Activated CD8-positive, alpha-beta memory T cell treated with anti-CD3 and anti-CD28 coated beads for 48 hours (primary cell): ENCODE measurements at regions not wholly inside any gene's neighbourhood (a gene's known extent, or its start where the extent isn't known, plus 50 kb on each side); places are given as distances from the start of the nearest gene placed in this dataset.

Source experiments
- DNase-seq, 3 experiments: peaks; one replicate each; pipeline ENCODE4 v3.0.0-alpha.2; 2020; ENCODE audit warnings: low read depth in 2 of 3, low spot score in 2 of 3

DNA sequence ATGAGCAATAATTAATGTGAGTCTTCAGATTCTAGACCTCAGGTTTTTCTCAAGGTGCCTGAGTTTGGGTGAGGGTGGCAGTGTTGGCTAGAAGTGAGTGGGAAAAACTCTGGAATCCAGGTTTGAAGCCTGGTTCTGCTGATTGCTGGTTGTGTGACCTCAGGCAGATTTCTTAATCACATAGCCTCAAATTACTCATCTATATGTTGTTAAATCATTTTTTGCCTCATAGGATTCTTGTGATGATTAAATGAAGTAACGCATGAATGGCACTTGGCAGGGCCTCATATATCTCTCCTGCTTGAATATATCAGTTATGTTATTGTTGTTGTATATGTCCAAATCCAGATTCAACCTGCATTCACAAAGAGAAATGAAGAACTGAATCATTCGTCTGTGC is 60.5 kb downstream of the NR2F2 start:
- DNase-seq, result no peak

DNA sequence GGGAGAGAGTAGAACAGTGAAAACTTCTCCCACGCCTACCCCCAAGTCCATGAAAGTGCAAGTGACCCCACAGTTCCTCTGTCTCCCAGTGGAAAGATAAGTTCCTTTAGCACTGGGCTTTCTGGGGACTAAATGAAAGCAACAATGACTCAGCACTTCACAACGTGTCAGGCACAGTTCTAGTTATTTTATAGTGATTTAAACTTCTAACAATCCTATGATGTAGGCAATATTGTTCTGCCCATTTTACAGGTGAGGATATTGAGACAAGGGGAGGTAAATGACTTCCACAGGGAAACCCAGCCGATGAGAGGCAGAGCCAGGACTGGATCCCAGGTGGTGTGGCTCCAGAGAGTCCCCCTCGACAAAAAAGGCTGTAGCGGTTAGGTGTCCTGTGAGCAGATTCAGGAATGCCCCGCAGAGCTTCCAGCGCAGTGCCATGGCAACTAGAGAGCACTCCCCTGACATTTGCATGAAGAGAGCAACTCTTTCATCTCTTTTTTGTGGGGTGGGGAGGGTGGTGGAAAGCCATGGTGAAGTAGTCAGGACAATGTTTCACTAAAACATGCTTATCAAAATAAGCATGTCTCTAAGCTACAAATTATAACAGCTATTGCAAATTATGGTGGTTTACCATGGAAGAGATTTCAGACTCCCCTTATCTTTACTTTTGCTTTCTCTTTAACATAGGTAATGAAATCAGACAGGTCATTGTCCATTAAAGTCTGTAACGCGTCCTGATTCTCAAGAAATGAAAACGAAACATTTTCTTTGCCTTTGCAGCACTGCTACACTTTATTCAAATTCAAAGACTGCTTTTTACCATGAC is 62.1 kb downstream of the NR2F2 start:
- no peak for DNase-seq

DNA sequence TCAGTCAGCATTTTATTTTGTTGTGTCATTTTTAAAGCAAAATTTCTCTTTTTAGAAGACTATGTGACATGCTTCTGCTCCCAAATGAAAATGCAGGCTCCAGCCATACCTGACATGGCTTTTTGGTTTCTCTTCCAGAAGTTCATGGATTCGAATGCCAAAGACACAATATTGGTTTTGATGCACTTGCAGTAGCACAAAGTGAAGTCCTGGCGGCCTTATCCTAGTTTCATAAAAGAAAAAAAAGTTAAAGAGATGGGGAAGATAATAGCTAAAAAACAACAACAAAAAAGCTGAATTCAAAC is 62.7 kb downstream of the NR2F2 start:
- no peak for DNase-seq

DNA sequence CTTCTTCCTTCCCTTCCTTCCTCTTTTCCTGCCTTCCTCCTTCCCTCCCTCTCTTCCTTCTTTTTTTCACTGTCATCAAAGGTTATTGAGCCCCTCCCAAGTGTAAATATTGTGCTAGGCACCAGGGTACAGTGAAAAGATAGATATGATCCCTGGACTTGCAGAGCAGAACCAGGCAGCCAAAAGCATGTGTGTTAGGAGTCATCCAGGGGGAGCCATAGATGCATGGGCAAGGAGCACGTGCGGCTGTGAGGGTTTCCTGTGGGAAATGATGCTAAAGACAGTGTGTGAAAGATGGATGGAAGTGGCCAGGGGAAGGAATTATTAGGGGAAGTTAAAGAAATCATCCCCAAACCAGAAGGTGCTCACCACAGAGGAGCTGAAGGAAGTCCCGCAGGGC is 65.2 kb downstream of the NR2F2 start:
- no peak for DNase-seq

DNA sequence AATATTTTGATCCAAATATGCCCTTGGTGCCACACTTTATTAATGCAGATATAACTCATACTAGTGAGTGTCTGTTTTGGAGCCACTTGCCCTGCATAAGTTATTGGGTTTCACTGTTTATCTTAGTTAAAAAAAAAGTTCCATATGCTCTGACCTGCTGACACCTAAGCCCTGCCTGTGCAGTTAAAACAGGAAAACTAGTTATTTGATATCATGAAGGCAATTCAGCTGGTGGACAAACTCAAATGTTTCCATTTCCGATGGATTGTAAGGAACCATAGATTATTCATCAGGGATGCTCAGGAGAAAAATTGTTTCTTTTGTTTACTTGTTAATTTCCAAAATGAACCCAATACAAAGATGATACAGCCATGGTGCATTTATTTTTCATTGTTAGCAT is 68.3 kb downstream of the NR2F2 start:
- no peak for DNase-seq

DNA sequence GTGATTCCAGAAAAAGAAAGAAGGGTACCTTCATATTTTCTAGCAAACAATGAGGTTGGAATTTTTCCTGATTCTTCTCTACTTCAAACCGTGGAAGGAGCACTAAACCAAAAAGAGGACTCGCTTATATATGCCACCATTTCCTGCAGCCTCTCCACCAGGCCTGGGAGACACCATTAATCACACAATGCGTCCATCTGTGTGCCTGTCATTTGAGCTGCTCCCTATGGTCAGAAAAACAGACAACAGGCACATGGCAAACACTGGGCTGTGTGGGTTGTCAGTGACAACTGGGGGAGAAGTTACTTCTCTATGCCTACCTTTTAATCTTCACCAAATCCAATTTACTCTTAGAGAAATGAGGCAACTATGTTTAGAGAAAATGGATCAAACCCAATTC is 71.9 kb downstream of the NR2F2 start:
- DNase-seq, result no peak

DNA sequence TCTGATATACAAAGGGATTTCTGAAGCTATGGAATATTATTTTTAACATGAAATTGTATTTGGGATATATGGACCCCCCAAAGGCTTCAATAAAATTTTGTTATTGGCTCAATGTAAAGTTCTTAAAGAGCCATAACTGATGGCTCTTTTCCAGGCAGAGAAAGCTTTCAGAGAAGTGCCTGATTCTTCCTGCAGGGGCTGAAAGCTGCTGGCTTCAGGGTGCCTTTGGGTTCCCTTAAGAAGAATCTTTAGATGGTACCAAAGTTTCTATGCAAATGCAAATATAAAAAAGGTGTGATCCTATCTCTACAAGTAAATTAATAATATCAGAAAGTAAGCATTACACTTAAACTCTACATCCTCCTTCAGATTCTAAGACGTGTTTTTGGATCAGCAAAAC is 72.6 kb downstream of the NR2F2 start:
- no peak for DNase-seq

DNA sequence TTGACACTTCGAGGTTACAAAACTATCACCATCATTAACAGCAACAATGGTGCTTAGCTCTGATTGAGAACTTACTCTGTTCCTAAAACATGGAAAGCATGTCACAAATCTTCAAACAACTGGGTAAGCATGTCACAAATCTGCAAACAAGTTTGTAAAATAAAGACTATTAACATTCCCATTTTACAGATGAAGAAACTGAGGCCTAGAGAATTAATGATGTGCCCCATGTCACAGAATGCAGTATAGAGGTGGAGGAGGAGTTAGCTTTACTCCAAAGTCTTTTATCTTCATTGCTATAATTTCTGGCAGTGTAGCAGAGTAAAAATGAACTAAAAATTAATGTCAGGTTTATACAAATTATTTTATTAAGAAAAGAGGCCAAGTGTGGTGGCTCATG is 73.4 kb downstream of the NR2F2 start:
- no peak for DNase-seq

DNA sequence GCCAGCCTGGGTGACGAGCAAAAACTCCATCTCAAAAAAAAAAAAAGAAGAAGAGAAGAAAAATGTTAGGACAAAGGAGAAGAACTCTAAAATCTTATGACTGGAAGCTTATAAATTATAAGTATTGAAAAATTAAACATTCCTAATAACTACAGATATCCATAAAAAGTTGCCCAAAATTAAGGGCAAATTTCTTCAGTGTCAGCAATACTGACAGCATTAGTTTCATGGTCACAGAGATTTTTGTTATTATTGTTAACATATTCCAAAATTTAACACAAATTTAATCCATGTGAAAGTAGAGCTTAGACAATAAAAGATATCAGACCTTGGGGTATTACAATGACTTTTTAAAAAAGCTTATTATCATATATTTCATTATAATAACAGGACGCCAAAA is 74.1 kb downstream of the NR2F2 start:
- no peak for DNase-seq

DNA sequence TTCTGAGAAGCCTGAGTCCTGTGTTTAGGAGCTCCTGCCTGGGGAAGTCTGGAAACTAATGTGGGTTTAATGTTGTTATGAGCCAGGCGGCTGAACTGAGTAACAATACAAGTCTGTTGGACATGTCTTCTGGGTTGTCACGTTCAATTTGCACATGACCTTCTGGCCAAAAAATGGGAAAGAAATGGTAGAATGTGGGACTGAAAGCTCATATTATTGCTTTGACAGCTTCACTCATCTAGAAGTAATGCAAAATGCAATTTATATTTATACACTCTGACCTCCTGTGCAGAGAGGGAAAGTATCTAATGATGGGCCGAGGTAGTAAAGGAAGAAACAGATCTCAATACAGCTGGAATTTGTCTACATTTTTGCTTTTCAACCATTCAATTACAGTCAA is 75.8 kb downstream of the NR2F2 start:
- DNase-seq, result no peak

DNA sequence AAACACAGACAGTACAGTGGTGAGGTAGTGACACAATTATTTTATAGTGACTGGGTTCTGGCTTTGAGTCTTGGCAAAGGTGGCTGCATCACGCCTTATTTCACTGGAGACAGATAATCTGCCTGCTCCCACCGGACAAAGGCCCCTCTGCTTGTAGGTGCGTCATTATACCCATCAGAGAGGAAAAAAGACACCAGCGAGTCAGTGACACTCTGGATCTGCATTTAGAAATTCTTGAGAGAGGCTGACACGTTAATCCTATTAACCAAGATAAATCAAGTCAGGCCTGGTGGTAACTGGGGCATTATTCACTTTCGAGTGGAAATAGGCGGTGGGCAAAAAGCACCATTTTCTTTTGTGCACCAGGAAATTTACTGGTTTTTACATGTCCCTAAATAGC is 76.2 kb downstream of the NR2F2 start:
- DNase-seq, result no peak

DNA sequence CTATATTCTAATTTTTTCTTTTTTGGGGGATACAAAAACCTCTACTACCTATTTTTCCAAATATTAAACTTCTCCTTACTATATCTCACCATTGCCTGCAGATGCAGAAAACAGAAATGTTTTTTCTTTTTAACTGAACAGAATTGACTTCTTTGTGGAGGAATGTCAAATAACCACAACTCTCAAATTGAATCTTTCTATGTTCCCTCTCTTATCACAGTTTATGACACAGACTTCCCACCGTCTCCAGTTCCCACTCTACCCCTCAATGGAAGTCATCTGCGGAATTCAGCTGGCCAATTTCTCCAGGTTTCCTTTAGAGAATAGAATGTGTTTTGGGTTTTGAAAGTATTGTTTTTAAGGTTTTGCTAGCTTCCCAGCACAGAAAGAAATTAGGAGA is 77.0 kb downstream of the NR2F2 start:
- no peak for DNase-seq

DNA sequence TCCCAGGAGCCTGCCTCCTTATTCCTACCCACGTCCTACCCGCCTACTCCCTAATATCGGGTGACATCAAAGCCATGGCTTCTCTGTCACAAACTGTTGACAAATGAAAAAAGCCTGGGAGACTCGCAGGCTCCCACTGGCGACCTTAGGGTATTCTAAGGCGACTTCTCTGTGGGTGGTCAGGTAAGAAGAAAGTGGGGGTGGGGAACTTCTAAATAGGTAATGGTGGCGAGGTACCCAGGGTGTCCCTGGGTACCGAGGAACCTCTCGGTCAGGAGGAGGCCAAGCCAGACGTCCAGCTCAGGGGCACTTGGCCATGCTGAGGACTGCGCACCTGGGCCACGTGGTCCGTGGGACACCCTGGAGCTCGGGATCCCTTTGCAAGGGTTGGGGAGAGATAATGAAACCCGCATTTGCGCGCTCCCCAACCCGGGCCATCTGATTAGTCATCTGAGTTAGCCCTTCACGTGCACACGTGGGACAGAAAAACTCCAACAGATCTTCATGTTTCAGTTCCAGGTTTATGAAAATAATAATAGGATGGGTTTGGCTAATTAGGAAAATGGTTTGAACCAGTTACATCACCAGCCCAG is 78.2 kb downstream of the NR2F2 start:
- no peak for DNase-seq

DNA sequence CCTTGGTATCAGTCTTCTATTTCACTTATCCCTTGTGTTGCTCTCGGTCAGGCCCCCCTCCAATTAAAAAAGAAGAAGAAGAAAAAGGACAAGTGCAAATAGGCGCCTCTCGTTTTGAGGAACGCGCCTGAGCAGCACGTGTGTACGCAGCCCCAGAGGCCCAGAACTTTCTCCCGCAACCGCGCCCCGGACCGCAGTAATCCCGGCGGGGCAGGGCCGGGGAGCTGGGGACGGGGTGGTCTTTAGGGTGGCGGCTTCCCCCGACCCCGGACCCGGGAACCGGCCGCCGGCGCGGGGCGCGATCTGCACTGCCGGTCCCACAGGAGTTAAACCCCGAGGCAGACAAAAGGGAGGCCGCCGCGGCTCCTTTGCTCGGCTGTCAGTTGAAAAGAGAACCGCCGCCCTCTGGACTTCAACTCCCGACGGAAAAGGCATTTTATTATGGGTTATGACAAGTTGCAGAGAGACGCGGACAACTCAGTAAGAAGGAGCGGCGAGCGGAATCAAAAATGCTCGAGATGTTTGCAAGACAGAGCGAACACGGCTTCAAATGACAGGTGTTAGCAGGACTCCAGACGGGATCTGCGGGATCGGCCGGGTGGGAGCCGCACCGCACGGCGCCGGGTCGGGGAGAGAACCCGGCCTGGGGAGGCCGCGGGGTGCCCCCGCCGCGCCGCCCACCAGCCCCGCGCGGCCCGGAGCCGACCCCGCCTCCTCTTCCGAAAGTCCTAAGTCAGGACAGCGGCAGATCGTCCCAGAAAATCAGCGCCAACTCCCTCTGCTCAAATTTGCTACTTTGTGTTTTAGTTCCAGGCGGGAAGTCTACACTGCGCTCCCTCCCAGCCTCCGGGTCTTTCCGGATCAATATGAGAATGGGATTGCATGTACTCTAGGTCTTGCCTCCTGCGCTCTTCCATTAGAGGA is 79.0 kb downstream of the NR2F2 start:
- no peak for DNase-seq

DNA sequence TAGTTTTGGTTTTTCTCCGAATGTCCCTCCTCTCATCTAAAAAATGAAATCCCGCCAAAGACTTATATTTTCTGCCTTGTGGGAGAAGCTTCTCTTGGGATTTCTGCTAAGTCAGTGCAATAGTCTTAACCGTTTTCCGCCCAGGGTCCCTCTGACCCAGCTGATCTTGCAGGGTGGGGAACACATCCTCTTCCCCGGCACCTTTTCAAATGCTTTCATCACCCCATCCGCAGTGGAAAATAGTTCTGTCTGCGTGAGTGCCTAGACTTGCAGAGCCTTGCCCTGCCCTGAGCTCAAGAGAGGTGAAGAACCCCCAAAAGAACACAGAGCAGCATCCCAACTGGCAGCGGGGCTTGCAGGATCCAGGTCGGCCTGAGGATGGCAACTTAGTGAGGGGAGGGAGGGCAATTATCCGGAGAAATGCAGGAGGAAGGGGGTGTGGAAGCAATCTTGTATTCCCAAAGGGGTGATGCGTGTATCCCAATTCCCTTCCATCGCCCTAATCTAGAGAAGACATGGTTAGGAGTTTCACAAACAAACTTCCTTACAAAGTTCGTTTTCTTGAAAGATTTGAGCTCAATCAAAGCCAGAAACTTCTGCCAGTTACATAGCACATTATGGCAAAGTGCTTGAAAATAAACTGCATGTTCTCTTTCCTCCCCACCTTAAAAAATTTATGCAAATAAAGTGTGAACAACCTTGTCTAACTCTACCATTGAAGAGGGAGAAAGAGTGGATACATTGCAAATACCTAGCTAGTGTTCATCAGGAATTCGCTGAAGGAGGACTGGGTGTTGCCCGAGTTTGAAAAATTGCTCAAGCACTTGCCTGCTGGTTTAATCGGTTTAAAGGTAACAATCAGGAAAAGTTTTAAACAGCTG is 79.9 kb downstream of the NR2F2 start:
- DNase-seq, result no peak

DNA sequence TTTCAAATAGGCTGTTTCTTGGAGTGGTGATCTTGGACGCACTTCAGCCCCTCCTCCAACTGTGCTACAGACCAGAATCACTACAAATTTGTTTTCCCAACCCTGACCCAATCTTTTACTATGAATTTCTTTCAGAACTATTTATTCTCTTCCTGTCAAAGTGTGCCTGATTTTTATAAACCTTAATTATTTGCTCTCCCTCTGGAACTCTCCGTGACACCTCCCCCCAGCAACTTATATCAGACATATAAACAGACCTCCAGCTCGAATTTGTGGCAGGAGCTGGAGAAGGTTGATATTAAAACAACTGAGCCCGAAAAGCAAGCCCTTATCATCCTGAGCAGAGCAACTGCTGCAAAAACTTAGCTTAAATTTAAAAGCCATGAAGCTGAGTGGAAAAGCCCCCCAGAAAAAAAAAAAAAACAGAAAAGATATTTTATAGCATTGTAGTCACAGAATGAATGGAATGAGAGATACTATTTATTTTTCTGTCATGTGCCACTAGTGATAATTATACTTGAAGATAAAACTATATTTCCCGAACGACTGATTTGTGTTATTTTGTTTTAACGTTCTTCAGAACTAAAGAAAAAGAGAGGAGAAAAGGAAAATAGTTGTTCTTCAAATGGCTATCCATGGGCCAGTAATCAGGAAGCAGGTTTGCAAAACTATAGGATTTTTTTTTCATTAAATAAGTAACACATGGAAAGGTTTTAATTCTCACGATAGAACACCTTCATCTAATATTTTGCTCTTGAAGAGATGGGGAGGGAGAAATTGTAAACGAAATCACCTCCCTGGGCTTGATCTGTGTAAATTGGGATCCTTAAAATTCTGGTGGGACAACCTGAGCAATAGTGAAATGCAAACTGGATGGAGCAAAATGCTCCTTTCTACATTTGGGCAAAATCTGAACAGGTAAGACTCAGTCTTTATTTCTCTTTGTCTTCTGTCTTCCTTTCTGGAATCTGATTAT is 80.8 kb downstream of the NR2F2 start:
- no peak for DNase-seq

DNA sequence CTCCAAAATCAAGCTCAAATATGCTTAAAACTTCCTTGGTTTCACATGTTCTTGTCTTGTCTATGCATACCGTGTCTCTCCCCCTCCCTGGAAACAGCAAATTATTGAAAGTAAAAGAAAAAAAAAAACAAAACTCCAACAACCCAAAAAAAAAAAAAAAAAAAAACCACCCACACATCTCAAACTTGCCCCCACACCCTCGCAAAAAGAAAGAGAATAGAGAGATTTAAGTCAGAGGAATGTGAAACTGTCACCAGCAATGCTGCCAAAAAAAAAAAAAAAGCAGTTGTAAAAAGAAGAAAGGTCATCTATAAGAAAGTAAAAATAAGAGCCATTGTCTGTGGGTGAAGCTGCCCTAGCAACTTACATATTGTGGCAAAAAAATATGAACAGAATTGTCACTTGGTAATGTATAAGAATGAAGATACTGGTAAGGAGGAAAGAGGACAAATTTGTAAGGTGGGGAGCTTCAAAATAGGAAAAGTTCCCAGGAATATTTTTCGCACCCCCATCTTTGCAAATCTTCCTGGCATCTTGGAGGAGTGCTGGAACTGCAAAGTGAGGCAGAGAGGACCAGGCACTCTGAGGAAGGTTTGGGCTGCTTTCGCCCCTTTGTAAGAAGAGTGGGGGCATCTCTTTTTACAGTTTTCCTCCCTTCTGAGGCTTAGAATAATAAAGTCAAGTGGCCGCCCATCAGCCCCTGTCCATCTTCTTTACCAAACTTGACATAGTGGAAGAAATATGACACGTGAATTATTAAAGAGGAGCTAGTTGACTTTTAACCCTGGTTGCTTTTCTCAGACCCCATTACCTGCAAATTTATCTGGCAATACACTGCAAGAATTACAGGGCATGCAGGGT is 81.8 kb downstream of the NR2F2 start:
- DNase-seq, result no peak

DNA sequence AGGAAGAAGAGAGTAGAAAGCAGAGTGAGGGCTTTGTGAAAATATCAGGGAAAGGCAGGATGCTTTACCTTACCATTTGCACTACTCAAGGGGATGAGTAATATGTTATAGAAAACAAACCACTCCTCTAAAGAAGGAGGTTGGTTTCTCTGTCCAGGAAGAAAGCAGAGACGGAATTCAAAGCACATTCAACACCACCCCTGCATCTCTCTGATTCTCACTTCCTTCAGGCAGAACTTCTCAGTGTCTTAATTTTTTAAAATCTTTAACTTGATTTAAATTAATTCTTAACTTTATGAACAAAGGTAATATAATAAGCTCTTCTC is 82.4 kb downstream of the NR2F2 start:
- no peak for DNase-seq

DNA sequence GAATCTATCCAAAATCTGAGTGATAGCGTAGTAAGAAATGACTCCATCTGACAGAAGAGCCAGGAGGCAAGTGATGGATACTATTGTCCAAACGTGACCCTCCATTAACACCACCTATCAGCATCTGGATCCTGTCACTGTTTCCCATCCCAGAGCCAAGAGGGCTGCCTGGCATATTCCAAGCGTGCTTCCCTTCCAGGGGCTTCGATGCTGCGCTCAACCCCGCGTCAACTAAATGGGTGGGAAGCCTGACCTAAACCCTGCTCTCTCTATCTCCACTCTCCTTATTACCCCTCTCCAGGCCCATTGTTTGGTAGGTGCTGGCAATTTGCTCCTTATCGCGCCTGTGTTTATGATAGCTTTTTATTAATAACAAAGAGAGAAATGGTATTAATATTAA is 83.2 kb downstream of the NR2F2 start:
- no peak for DNase-seq
